Amniotic epithelial cell (primary cell): ENCODE measurements at regions not wholly inside any gene's neighbourhood (a gene's known extent, or its start where the extent isn't known, plus 50 kb on each side); places are given as distances from the start of the nearest gene placed in this dataset.

Experiments used
- DNase-seq: peaks from one replicate; pipeline ENCODE4 v3.0.0-alpha.2; 2010; ENCODE audit warnings: low read depth

GRCh38 chr16:65668064-65668595 is 546.3 kb upstream of the CDH11 start:
- no peak for DNase-seq

GRCh38 chr16:65667011-65667578 is 545.2 kb upstream of the CDH11 start:
- peak; percentile 62 for DNase-seq

GRCh38 chr16:65666132-65666941 is 544.5 kb upstream of the CDH11 start:
- DNase-seq = peak; percentile 42

GRCh38 chr16:65665586-65665985 is 543.7 kb upstream of the CDH11 start:
- DNase-seq = no peak

- peak; percentile 12 for DNase-seq
Measured at GRCh38 chr16:65663774-65664173, 541.9 kb upstream of the CDH11 start.

- DNase-seq = no peak
Measured at GRCh38 chr16:65662256-65662655, 540.4 kb upstream of the CDH11 start.

GRCh38 chr16:65661558-65661957 is 539.7 kb upstream of the CDH11 start:
- DNase-seq = no peak

- DNase-seq = no peak
Measured at GRCh38 chr16:65660390-65660789, 538.5 kb upstream of the CDH11 start.

GRCh38 chr16:65659758-65660157 is 537.9 kb upstream of the CDH11 start:
- DNase-seq = no peak

- DNase-seq = peak; percentile 38
Measured at GRCh38 chr16:65658787-65659220, 536.9 kb upstream of the CDH11 start.

GRCh38 chr16:65658349-65658748 is 536.5 kb upstream of the CDH11 start:
- DNase-seq = peak; percentile 80

GRCh38 chr16:65657556-65657955 is 535.7 kb upstream of the CDH11 start:
- DNase-seq = no peak

- DNase-seq = no peak
Measured at GRCh38 chr16:65657071-65657494, 535.2 kb upstream of the CDH11 start.

- no peak for DNase-seq
Measured at GRCh38 chr16:65655802-65656201, 533.9 kb upstream of the CDH11 start.

GRCh38 chr16:65648101-65648500 is 526.2 kb upstream of the CDH11 start:
- DNase-seq = no peak

- DNase-seq = no peak
Measured at GRCh38 chr16:65644821-65645220, 523.0 kb upstream of the CDH11 start.

GRCh38 chr16:65641762-65642289 is 520.0 kb upstream of the CDH11 start:
- DNase-seq = no peak

GRCh38 chr16:65641049-65641761 is 519.3 kb upstream of the CDH11 start:
- DNase-seq = no peak

GRCh38 chr16:65634833-65635232 is 513.0 kb upstream of the CDH11 start:
- no peak for DNase-seq

- DNase-seq = peak; percentile 37
Measured at GRCh38 chr16:65634291-65634690, 512.4 kb upstream of the CDH11 start.

GRCh38 chr16:65624666-65625065 is 502.8 kb upstream of the CDH11 start:
- peak; percentile 95 for DNase-seq

GRCh38 chr16:65624229-65624628 is 502.4 kb upstream of the CDH11 start:
- DNase-seq = no peak
